Upper lobe of left lung (tissue), 6 donors: ENCODE measurements at regions not wholly inside any gene's neighbourhood (a gene's known extent, or its start where the extent isn't known, plus 50 kb on each side); places are given as distances from the start of the nearest gene placed in this dataset.

ENCODE experiments used
- ATAC-seq, 2 donors: fragments of 200-7000 bp; cut with Tn5 transposase; one replicate each; pipeline ENCODE4 v1.9.1; 2022; ENCODE audit warnings: mild to moderate bottlenecking in 2 of 2, moderate library complexity in 2 of 2; ENCODE audit not compliant: low FRiP score in 2 of 2
- DNase-seq, 2 donors: peaks; one replicate each; pipeline ENCODE4 v3.0.0-alpha.2; 2019 to 2020
- H3K27ac ChIP-seq, 4 donors: fragments of 200-600 bp; sonication (generic); one replicate each; pipeline ENCODE4 v1.5.1; 2016 to 2019
- H3K27me3 ChIP-seq, 4 donors: fragments of 200-600 bp; sonication (generic); one replicate each; pipeline ENCODE4 v1.5.1; 2017 to 2019
- H3K36me3 ChIP-seq, 4 donors: fragments of 200-600 bp; sonication (generic); one replicate each; pipeline ENCODE4 v1.5.1; 2016 to 2019
- H3K4me1 ChIP-seq, 4 donors: fragments of 200-600 bp; sonication (generic); one replicate each; pipeline ENCODE4 v1.5.1; 2018 to 2019
- H3K4me3 ChIP-seq, 4 donors: fragments of 200-600 bp; sonication (generic); one replicate each; pipeline ENCODE4 v1.5.1; 2017 to 2019; ENCODE audit warnings: mild to moderate bottlenecking in 2 of 4, moderate library complexity in 1 of 4
- H3K9me3 ChIP-seq, 4 donors: fragments of 200-600 bp; sonication (generic); one replicate each; pipeline ENCODE4 v1.5.1; 2018 to 2019
- CTCF ChIP-seq, 6 experiments: fragments of 450-650 bp in 4 of 6; fragments of 200-600 bp in 2 of 6; sonication (generic) in 2 of 6; IDR thresholded peaks; one replicate each; pipeline ENCODE4 v1.5.1; 2016 to 2019; ENCODE audit warnings: antibody characterized with exemption in 6 of 6
- EP300 ChIP-seq, 4 donors: sonication (generic); formaldehyde crosslinking; IDR thresholded peaks; one replicate each; pipeline ENCODE4 v1.5.1; 2017; ENCODE audit warnings: antibody characterized with exemption in 4 of 4, control low read depth in 2 of 4
- POLR2A ChIP-seq, 4 donors: fragments of 450-650 bp; IDR thresholded peaks; one replicate each; pipeline ENCODE4 v1.5.1; 2016 to 2017; ENCODE audit warnings: antibody characterized with exemption in 4 of 4, mild to moderate bottlenecking in 2 of 4
- POLR2AphosphoS5 ChIP-seq, 2 donors: sonication (generic); formaldehyde crosslinking; IDR thresholded peaks; one replicate each; pipeline ENCODE4 v1.5.1; 2017; ENCODE audit warnings: antibody characterized with exemption in 2 of 2
- WGBS, 2 donors: methylation state at CpG; one replicate each; pipeline ENCODE4 v1.1.5; 2017 to 2018; 5-methylcytosine and 5-hydroxymethylcytosine counted together
- donor health status: DM: no; HTN: no; CAD: no; lungs with moderate emphysema.
- donor health status: DM: no; HTN: yes; CAD: no; lungs with severe emphysema.

GRCh38 chr3:22469995-22470394 is 719.0 kb upstream of the ZNF385D start:
- WGBS, 2 donors: 80 to 85% methylated on average over 4 of the region's 4 CpGs
- no peaks in the 10 kb centered on the region for H3K9me3 ChIP-seq
- H3K4me3 ChIP-seq: no peak overlapping the region
- TF ChIP-seq POLR2AphosphoS5 (IDR thresholded peaks at IDR 0.05) (no peak), EP300 (IDR thresholded peaks at IDR 0.05) (no peak), CTCF (IDR thresholded peaks at IDR 0.05) (no peak), POLR2A (IDR thresholded peaks at IDR 0.05) (no peak)
- no peak for ATAC-seq
- DNase-seq: no peak
- no peaks in the 10 kb centered on the region for H3K36me3 ChIP-seq
- no peak overlapping the region for H3K27ac ChIP-seq
- no peaks in the 10 kb centered on the region for H3K27me3 ChIP-seq
- H3K4me1 ChIP-seq: no peaks in the 10 kb centered on the region

- Histone ChIP-seq H3K36me3 (no peaks in the 10 kb centered on the region), H3K27me3 (no peaks in the 10 kb centered on the region), H3K4me1 (no peaks in the 10 kb centered on the region), H3K4me3 (no peak overlapping the region), H3K27ac (no peak overlapping the region), H3K9me3 (no peaks in the 10 kb centered on the region)
- DNase-seq (no peak), ATAC-seq (no peak)
- TF ChIP-seq POLR2AphosphoS5 (IDR thresholded peaks at IDR 0.05) (no peak), POLR2A (IDR thresholded peaks at IDR 0.05) (no peak), EP300 (IDR thresholded peaks at IDR 0.05) (no peak), CTCF (IDR thresholded peaks at IDR 0.05) (no peak)
- WGBS, 2 donors: 57 to 68% methylated on average over 4 of the region's 4 CpGs
These were observed 720.5 kb upstream of the ZNF385D start for GRCh38 chr3:22471557-22471956.

- DNase-seq (peak; percentile 24 to 30), ATAC-seq (peak in 1 of 2 donors; percentile 29)
- Histone ChIP-seq H3K27ac (no peak overlapping the region), H3K27me3 (no peaks in the 10 kb centered on the region), H3K9me3 (no peaks in the 10 kb centered on the region), H3K36me3 (no peaks in the 10 kb centered on the region), H3K4me1 (no peaks in the 10 kb centered on the region), H3K4me3 (no peak overlapping the region)
- TF ChIP-seq EP300 (IDR thresholded peaks at IDR 0.05): no peak
- no peak for TF ChIP-seq POLR2A (IDR thresholded peaks at IDR 0.05)
- TF ChIP-seq POLR2AphosphoS5 (IDR thresholded peaks at IDR 0.05): no peak
- no peak for TF ChIP-seq CTCF (IDR thresholded peaks at IDR 0.05)
- WGBS, 2 donors: 74 to 82% methylated on average over 8 of the region's 8 CpGs
These were observed 723.9 kb upstream of the ZNF385D start for GRCh38 chr3:22474706-22475445.

GRCh38 chr3:22475665-22476240 is 724.7 kb upstream of the ZNF385D start:
- WGBS, 2 donors: 91 to 94% methylated on average over 3 of the region's 3 CpGs
- no peak overlapping the region for H3K27ac ChIP-seq
- no peak for ATAC-seq
- no peak overlapping the region for H3K4me3 ChIP-seq
- no peaks in the 10 kb centered on the region for H3K36me3 ChIP-seq
- H3K9me3 ChIP-seq: no peaks in the 10 kb centered on the region
- no peak for TF ChIP-seq POLR2A (IDR thresholded peaks at IDR 0.05)
- no peak for TF ChIP-seq CTCF (IDR thresholded peaks at IDR 0.05)
- TF ChIP-seq EP300 (IDR thresholded peaks at IDR 0.05): no peak
- H3K4me1 ChIP-seq: no peaks in the 10 kb centered on the region
- no peaks in the 10 kb centered on the region for H3K27me3 ChIP-seq
- DNase-seq: no peak

GRCh38 chr3:22476976-22477375 is 726.0 kb upstream of the ZNF385D start:
- H3K27ac ChIP-seq: no peak overlapping the region
- H3K9me3 ChIP-seq: no peaks in the 10 kb centered on the region
- DNase-seq: no peak
- WGBS, 2 donors: 59 to 78% methylated on average over 1 of the region's 1 CpG
- no peak overlapping the region for H3K4me3 ChIP-seq
- TF ChIP-seq POLR2AphosphoS5 (IDR thresholded peaks at IDR 0.05) (no peak), POLR2A (IDR thresholded peaks at IDR 0.05) (no peak), EP300 (IDR thresholded peaks at IDR 0.05) (no peak)
- H3K4me1 ChIP-seq: no peaks in the 10 kb centered on the region
- H3K36me3 ChIP-seq: no peaks in the 10 kb centered on the region
- no peak for ATAC-seq
- no peaks in the 10 kb centered on the region for H3K27me3 ChIP-seq
